Psoas muscle (tissue), 7 donors: ENCODE measurements at regions not wholly inside any gene's neighbourhood (a gene's known extent, or its start where the extent isn't known, plus 50 kb on each side); places are given as distances from the start of the nearest gene placed in this dataset.

Experiments
- ATAC-seq, 4 donors: fragments of 200-7000 bp; cut with Tn5 transposase; one replicate each; pipeline ENCODE4 v1.9.1; 2020; ENCODE audit warnings: moderate library complexity in 3 of 4, mild to moderate bottlenecking in 2 of 4
- DNase-seq, 2 donors: peaks; one replicate each; pipeline ENCODE4 v3.0.0-alpha.2; 2020
- H3K27ac ChIP-seq: fragments of 200-600 bp; one replicate; pipeline ENCODE4 v1.8.0; 2022
- H3K27me3 ChIP-seq, 3 donors: fragments of 200-600 bp in 1 of 3; one replicate each; pipeline versions ENCODE4 v1.6.1 to v1.8.0; 2013 to 2022; ENCODE audit warnings: low read length in 2 of 3, mild to moderate bottlenecking in 2 of 3, moderate library complexity in 1 of 3; ENCODE audit not compliant: insufficient read depth in 3 of 3
- H3K36me3 ChIP-seq, 2 donors: fragments of 200-600 bp in 1 of 2; one replicate each; pipeline versions ENCODE4 v1.6.1 to v1.8.0; 2013 to 2022; ENCODE audit warnings: low read depth in 1 of 2, mild to moderate bottlenecking in 1 of 2, moderate library complexity in 1 of 2; ENCODE audit not compliant: insufficient read depth in 1 of 2
- H3K4me1 ChIP-seq: fragments of 200-600 bp; one replicate; pipeline ENCODE4 v1.8.0; 2022
- H3K4me3 ChIP-seq: fragments of 200-600 bp; one replicate; pipeline ENCODE4 v1.8.0; 2022; ENCODE audit warnings: mild to moderate bottlenecking
- H3K9me3 ChIP-seq: fragments of 200-600 bp; one replicate; pipeline ENCODE4 v1.8.0; 2022
- WGBS, 3 donors: extraction: QIAGEN DNeasy Blood & Tissue Kit; methylation state at CpG; one replicate each; pipeline versions ENCODE4 v1.1.6 to v1.1.7; 2013; 5-methylcytosine and 5-hydroxymethylcytosine counted together
- intact Hi-C, 2 donors: fragments of 100-400 bp; cut with DNase I; formaldehyde crosslinking; loops; one replicate each; pipeline versions ENCODE4 v1.11.0 to v1.14.2; 2022
- TF ChIP-seq, protein P1 (sequence below): fragments of 200-600 bp; IDR thresholded peaks from one replicate; pipeline ENCODE4 v1.8.0; 2022; ENCODE audit warnings: antibody characterized with exemption
- donor health status: healthy with polysubstance abuse.
- donor health status: DM: no; HTN: no; CAD: no; lungs with moderate emphysema.
- donor health status: Bipolar disorder and iron deficiency.
- donor health status: healthy.
- donor health status: DM: yes; HTN: yes; CAD: no.
- donor health status: DM: no; HTN: no; CAD: no.
- donor health status: DM: yes; HTN: yes; CAD: no.

DNA sequence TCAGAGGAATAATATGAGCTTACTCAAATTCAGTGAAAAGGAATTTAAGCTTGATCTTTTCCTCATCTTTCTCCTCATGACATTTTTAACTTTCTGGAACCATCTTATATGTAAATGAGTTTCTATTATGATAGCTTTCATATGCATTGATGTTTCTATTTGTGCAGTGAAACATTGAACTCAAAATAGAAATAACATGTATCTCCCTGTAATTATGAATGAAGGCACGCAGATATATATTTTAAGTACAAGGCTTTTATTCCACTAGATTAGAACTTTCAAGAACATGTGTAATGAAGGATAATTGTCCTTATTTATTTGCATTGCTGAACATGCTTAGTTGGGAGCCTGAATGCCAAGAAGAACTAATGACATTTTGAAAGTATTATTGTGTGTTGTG, 1391.7 kb upstream of the MIR17HG start:
- H3K27ac ChIP-seq = no peak overlapping the region
- no peaks in the 10 kb centered on the region for H3K4me1 ChIP-seq
- intact Hi-C loops = no loop called here
- ATAC-seq = no peak
- H3K4me3 ChIP-seq = no peak overlapping the region
- no peaks in the 10 kb centered on the region for H3K36me3 ChIP-seq
- no peaks in the 10 kb centered on the region for H3K27me3 ChIP-seq
- WGBS, 3 donors = 92 to 98% (median 93%) methylated on average over 1 of the region's 1 CpG
- TF ChIP-seq, protein P1, sequence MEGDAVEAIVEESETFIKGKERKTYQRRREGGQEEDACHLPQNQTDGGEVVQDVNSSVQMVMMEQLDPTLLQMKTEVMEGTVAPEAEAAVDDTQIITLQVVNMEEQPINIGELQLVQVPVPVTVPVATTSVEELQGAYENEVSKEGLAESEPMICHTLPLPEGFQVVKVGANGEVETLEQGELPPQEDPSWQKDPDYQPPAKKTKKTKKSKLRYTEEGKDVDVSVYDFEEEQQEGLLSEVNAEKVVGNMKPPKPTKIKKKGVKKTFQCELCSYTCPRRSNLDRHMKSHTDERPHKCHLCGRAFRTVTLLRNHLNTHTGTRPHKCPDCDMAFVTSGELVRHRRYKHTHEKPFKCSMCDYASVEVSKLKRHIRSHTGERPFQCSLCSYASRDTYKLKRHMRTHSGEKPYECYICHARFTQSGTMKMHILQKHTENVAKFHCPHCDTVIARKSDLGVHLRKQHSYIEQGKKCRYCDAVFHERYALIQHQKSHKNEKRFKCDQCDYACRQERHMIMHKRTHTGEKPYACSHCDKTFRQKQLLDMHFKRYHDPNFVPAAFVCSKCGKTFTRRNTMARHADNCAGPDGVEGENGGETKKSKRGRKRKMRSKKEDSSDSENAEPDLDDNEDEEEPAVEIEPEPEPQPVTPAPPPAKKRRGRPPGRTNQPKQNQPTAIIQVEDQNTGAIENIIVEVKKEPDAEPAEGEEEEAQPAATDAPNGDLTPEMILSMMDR = no peak
- DNase-seq = no peak
- H3K9me3 ChIP-seq = no peaks in the 10 kb centered on the region

DNA sequence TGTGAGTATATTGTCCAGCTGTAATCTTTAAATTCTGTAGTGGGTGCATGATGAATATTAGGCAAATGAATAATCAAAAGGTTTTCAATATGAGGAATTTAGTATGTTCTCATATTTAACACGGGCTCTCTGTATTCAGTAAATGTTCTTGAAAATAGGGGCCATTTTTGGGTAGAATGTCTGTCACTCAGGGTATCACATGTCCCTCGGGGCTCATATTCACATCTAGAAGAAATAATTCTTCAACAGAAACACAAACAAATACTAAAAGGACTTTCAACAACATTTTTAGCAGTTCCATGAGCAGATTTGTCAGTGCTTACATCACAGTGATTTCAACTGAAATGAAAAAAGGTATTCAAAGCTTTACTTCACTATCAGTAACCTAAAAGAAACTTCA, 1388.4 kb upstream of the MIR17HG start:
- intact Hi-C loops = no loop called here
- WGBS, 3 donors = 59 to 64% (median 60%) methylated on average over 2 of the region's 2 CpGs

DNA sequence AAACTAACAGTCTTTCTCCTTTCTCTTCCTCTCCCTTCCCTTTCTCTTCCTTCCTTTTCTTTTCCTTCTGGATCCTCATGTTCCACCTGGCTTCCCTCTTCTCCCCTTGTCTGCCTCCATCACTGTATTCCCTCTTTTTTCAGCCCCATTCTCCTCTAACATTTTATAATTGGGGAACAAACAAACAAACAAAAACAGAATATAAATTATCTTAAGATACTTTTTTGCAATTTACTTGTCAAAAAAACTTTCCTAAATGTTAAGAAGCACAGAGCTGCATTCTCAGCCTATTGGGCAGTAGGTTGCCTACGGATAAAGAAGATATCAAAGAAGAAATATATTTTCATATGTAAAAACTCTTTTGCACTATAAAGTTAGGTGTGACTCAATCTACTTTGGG, 1382.2 kb upstream of the MIR17HG start:
- no peaks in the 10 kb centered on the region for H3K4me1 ChIP-seq
- no peak overlapping the region for H3K27ac ChIP-seq
- ATAC-seq (no peak), DNase-seq (no peak)
- H3K4me3 ChIP-seq = no peak overlapping the region
- TF ChIP-seq, protein P1 = no peak
- no peaks in the 10 kb centered on the region for H3K36me3 ChIP-seq
- no peaks in the 10 kb centered on the region for H3K9me3 ChIP-seq
- H3K27me3 ChIP-seq = no peaks in the 10 kb centered on the region
- WGBS, 3 donors = 77 to 91% (median 91%) methylated on average over 1 of the region's 1 CpG
- intact Hi-C loops = no loop called here

More for the DNA sequence above, 1388.4 kb upstream of the MIR17HG start:
- ATAC-seq (no peak), DNase-seq (no peak)
- no peak overlapping the region for H3K27ac ChIP-seq
- no peaks in the 10 kb centered on the region for H3K27me3 ChIP-seq
- H3K36me3 ChIP-seq = no peaks in the 10 kb centered on the region
- no peaks in the 10 kb centered on the region for H3K4me1 ChIP-seq
- H3K4me3 ChIP-seq = no peak overlapping the region
- H3K9me3 ChIP-seq = no peaks in the 10 kb centered on the region
- TF ChIP-seq, protein P1 = no peak

DNA sequence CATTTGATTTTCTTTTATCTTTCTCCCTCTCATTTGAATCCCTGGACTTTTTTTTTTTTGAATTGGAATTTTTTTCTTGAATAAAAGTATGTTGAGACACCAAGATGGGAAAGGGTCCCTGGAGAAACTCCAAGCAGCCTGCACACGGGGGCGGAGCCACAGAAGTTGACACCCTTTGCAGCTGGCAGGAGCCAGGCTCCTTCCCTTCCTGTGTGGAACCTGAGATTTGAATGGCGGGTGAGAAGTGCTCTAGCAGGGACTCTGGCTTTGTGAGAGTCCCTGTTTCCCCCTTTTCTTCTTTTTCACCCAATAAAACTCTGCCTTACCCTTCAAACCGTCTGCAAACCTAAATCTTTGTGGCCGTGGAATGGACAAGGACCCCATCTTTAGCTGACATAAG, 1381.0 kb upstream of the MIR17HG start:
- ATAC-seq (no peak), DNase-seq (no peak)
- H3K27ac ChIP-seq = no peak overlapping the region
- H3K4me1 ChIP-seq = no peaks in the 10 kb centered on the region
- WGBS, 3 donors = 68 to 84% (median 71%) methylated on average over 5 of the region's 5 CpGs
- no peaks in the 10 kb centered on the region for H3K27me3 ChIP-seq
- no peaks in the 10 kb centered on the region for H3K9me3 ChIP-seq
- no peak overlapping the region for H3K4me3 ChIP-seq
- intact Hi-C loops = no loop called here
- no peaks in the 10 kb centered on the region for H3K36me3 ChIP-seq
- TF ChIP-seq, protein P1 = no peak

DNA sequence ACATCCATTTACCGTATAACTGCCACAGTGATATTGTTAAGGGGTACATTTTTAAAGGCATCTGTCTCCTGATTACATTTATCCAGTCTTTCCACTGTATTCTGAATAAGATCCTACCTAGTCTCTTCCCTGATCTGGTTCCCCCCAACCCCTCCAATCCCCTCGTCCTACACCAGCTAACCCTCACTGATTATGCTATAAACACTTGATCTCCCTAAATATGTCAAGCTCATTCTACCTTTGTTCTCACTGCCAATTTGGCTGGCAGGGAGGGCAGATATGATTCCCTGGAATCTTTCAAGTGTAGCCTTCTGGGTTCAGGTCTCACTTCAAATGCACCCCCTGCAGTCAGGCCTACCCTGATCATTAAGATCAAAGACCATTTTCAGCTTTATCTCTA, 1379.8 kb upstream of the MIR17HG start:
- Histone ChIP-seq H3K9me3 (no peaks in the 10 kb centered on the region), H3K27ac (no peak overlapping the region), H3K4me1 (no peaks in the 10 kb centered on the region), H3K36me3 (no peaks in the 10 kb centered on the region), H3K27me3 (no peaks in the 10 kb centered on the region), H3K4me3 (no peak overlapping the region)
- intact Hi-C loops = no loop called here
- DNase-seq (no peak), ATAC-seq (no peak)
- WGBS, 3 donors = 65 to 69% (median 68%) methylated on average over 2 of the region's 2 CpGs
- TF ChIP-seq, protein P1 = no peak
